GOT3 (cell line): ENCODE measurements at regions not wholly inside any gene's neighbourhood (a gene's known extent, or its start where the extent isn't known, plus 50 kb on each side); places are given as distances from the start of the nearest gene placed in this dataset.
"Not testable (repeated sequence)": the region's sequence is repeated elsewhere in the genome, so short reads cannot be mapped to it uniquely, and the experiment has no call there.

Experiments
- DNase-seq: peaks from one replicate; lab custom pipeline; 2025; ENCODE audit warnings: mixed read lengths; lab: John Stamatoyannopoulos, UW

DNA sequence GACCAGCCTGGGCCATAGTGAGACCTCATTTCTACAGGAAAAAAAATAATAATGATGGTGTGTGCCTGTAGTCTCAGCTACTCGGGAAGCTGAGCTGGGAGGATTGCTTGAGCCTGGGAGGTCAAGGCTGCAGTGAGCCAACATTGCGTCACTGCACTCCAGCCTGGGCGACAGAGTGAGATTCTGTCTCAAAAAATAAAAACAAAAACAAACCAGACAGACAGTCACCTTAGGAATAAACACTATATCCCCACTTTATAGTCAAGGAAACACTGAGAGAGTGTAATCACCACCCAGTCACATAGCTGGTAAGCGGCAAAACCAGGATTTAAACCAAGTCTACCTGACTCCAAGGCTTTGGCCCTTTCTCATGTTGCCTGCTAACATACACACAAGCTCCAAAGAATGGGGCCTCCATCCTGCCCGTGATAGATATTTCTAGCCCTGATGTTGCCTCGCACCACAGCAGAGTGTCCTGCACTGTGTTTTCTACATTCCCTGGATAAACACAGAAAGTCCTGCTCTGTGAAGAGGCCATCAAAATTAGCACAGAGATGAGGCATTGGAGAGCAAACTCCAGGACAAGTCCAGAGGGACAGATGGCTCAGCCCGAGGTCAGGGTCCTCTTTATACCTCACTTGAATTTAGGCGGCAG is 66.1 kb upstream of the SMURF2 start:
- no peak for DNase-seq

DNA sequence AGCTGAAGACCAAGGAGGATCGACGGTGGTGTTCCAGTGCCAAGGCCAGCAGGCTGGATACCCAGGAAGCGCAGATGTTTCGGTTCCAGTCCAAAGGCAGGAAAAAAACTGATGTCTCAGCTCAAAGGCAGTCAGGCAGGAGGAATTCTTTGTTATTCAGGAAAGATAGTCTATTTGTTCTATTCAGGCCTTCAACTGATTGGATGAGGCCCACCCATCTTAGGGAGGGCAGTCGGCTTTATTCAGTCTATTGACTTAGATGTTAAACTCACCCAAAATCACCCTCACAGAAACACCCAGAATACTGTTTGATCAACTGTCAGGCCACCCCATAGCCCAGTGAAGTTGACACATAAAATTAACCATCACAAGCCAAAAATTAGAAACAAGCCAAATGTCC is 63.9 kb upstream of the SMURF2 start:
- DNase-seq = not testable (repeated sequence)

DNA sequence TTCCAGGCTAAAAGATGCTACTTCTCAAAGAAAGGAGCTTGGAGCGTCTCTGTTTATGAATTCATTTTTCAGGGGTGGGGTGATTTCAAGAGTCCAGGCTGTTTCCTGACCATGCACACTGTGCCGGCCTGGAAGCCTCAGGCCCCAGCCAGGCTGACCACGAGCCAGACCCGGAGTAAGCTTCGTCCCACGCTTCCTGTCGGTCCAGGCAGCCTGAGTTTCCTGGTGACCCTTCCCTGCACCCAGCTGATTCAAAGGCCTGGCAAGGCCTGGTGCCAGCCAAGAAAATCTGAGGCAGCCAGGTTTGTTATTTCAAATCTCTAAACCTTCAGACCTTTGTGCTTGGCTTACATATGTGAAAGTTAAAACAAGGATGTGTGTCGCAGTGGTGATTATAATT is 62.1 kb upstream of the SMURF2 start:
- DNase-seq = not testable (repeated sequence)

DNA sequence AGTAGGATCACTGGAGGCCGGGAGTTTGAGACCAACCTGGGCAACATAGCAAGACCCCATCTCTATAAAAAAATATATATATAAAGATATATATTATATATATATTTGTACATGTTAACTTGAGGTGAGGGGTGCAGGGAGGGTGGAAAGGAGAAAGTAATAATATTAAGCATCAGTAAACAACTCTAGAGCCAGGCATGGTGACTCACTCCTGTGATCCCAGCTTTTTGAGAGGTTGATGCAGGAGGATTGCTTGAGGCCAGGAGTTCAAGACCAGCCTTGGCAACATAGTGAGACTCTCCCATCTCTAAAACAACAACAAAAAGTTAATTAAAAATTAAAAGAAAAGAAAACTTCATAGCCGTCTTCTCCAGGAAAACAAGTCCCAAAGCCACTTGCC is 61.7 kb upstream of the SMURF2 start:
- DNase-seq = no peak

DNA sequence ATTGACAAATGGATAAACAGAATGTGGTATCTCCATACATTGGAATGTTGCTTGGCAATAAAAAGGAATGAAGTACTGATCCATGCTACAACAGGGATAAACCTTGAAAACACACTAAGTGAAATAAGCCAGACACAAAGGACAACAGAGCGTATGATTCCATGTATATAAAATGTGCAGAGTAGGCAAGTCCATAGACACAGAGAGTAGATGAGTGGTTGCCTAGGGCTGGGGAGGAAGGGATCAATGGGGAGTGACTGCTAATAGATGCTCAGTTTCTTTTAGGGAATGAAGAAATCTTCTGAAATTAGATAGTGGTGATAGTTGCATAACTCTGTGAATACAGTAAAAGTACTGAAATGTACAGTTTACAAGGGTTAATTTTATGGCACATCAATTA is 59.4 kb upstream of the SMURF2 start:
- DNase-seq = not testable (repeated sequence)

DNA sequence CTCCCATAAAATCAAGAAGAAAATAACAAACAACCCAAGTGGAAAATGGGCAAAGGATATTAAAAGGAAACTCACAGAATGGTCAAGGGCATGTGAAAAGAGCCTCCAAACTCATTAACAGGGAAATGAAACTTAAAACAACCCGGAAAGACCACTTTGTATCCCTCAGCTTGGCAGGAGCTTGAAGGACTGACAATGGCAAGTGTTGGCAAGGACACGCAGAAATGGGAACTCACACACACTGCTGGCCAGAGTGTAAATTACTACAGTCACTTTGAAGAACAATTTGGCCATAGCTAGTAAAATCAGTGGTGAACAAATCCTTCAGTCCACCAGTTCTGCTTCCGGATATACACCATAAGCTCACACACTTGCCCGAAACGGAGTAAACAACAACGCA is 58.1 kb upstream of the SMURF2 start:
- not testable (repeated sequence) for DNase-seq

DNA sequence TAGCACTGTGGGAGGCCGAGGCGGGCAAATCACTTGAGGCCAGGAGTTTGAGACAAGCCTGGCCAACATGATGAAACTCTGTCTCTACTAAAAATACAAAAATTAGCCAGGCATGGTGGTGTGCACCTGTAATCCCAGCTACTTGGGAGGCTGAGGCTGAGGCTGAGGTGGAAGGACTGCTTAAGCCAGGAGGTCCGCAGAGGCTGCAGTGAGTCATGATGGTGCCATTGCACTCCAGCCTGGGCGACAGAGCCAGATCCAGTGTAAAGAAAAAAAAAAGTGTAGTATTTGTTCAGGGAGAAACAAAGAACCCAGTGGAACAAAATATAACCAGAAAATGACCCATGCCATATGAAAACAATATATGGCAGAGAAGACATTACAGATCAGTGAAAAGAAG is 57.4 kb upstream of the SMURF2 start:
- not testable (repeated sequence) for DNase-seq

DNA sequence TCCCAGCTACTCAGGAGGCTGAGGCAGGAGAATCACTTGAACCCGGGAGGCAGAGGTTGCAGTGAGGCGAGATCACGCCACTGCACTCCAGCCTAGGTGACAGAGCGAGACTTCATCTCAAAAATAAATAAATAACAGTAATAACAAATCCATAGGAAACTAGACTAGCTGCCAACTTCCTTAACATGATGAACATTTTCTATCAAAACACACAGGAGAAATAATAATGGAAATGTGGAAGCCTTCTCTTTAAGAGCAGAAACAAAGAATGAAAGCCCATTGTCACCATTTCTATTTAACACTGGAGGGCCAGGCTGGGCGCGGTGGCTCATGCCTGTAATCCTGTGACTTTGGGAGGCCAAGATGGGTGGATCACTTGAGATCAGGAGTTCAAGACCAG is 56.7 kb upstream of the SMURF2 start:
- not testable (repeated sequence) for DNase-seq

DNA sequence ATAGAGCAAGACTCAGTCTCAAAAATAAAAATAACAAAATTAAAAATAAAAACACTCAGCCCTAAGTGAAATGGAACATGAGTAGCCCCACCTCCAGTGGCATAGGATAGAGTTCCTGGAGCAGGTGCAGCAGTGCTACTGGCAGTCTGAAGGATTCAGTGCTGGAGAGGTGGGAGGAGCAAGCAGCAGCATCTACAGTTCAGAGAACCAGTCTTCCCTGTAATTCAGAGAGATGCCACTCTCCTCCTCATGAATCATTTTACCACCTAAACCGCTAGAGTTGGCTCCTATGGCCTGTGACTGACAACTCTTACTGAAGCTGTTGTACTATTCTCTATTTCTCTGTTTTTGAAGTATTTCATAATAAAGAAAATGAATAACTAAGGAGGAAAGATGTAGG is 56.0 kb upstream of the SMURF2 start:
- DNase-seq = no peak

DNA sequence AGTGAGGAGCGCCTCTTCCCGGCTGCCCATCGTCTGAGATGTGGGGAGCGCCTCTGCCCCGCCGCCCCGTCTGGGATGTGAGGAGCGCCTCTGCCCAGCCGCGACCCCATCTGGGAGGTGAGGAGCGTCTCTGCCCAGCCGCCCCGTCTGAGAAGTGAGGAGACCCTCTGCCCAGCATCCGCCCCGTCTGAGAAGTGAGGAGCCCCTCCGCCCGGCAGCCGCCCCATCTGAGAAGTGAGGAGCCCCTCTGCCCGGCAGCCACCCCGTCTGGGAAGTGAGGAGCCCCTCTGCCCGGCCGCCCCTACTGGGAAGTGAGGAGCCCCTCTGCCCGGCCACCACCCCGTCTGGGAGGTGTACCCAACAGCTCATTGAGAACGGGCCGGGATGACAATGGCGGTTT is 54.4 kb upstream of the SMURF2 start:
- DNase-seq = not testable (repeated sequence)

DNA sequence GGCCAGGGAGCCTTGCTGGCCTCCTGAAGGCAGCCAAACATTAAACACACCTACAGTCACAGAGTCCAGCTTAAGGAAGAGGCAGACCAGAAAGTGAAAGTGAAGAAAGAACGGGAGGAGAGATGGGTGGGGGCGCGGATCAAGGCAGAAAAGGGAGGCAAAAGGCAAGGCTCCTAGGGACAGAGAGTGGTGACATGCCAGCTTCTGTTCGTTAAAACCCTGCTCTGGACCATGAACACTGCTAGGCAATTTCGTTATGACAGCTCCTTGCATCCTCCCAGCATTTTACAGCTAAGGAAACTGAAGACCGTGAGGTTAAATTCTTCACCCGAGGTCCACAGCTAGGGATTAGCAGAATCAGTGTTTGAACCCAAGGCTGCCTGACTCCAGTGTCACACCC is 51.7 kb upstream of the SMURF2 start:
- DNase-seq = not testable (repeated sequence)

DNA sequence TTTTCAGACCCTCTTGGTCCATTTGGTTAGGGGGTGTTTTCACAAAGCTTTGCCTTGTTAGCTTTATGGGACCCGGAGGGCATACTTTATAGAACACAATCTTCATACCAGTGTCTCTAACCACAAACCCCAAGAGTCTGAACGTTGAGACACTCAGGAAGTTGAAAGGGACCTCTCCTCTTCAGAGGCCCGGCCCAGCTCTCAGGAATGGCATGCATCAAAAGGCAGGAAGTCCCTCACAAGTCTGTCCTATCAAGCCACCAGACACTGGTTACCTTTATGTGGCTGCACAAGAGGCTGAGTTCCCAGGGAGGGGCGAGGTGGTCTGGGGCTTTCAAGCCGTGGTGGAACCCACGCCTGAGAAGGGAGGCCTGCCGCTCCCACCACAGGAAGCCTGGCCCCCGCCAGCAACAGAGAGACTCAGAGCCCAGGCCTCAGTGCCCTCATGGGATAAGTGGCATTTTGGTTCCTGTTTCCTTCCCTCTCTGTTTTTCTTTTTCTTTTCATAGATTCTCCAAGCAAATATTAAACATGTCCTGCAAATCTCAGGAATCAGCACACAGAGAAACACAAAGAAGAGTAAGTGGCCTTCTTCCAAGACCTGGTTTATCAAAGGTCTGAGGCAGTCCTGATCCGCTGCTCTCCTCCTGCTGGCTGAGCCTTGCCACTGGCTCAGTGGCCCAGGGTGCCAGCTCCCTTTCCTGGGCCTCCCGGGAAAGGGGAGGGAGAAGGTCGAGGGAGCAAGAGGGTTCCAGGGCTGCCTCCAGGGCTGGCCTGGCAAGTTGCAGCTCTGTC is 50.6 kb upstream of the SMURF2 start:
- DNase-seq = not testable (repeated sequence)
